NT2/D1 (cell line): ENCODE measurements at regions not wholly inside any gene's neighbourhood (a gene's known extent, or its start where the extent isn't known, plus 50 kb on each side); places are given as distances from the start of the nearest gene placed in this dataset.

Experiments
- SUZ12 ChIP-seq: IDR thresholded peaks from 2 replicates; pipeline ENCODE4 v1.6.1; 2011; ENCODE audit not compliant: insufficient read length, insufficient read depth; ENCODE audit errors: extremely low read depth
- ZNF274 ChIP-seq: IDR thresholded peaks from 2 replicates; pipeline ENCODE4 v1.6.1; 2011; ENCODE audit warnings: mild to moderate bottlenecking, low read depth, low read length

DNA sequence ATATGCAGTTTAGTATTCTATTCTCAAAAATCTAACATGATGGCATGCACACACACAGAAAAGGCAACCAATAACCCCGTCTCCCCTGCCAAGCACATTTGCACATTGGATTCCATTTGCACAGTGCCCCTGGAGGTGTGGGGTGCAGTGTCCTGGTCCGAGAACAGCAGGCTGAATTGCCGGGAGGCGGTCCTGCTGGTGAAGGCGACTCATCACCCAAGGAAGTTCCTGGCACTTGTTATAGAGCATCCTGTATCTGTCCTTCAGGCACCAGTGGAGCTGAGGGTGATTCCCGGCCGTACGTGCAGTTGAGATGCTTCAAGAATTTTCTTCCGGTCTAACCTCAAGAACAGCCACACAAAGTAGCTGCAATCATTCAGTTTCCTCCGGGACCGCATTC is 73.0 kb upstream of the RAB12 start:
- no peak for TF ChIP-seq ZNF274
- no peak for TF ChIP-seq SUZ12
